H9 (cell line): ENCODE measurements at regions not wholly inside any gene's neighbourhood (a gene's known extent, or its start where the extent isn't known, plus 50 kb on each side); places are given as distances from the start of the nearest gene placed in this dataset.

Experiments used
- DNase-seq: peaks from one replicate; pipeline ENCODE4 v3.0.0-alpha.2; 2017
- H2AFZ ChIP-seq: one replicate; pipeline ENCODE4 v1.6.1; 2013; ENCODE audit warnings: mild to moderate bottlenecking, low read length, control low read depth, moderate library complexity
- H2AK5ac ChIP-seq: 2 replicates; pipeline ENCODE4 v1.6.1; 2013; ENCODE audit warnings: low read length, control low read depth, mixed read lengths; ENCODE audit not compliant: insufficient read length
- H2BK120ac ChIP-seq: one replicate; pipeline ENCODE4 v1.6.1; 2013; ENCODE audit warnings: low read depth, mild to moderate bottlenecking, low read length, control low read depth, inconsistent platforms; ENCODE audit not compliant: poor library complexity, severe bottlenecking
- H2BK12ac ChIP-seq: 2 replicates; pipeline ENCODE4 v1.6.1; 2013; ENCODE audit warnings: low read length, control low read depth, mixed read lengths, low read depth; ENCODE audit not compliant: insufficient read length
- H2BK15ac ChIP-seq: 2 replicates; pipeline ENCODE4 v1.6.1; 2013; ENCODE audit warnings: low read depth, low read length, control low read depth
- H2BK20ac ChIP-seq: one replicate; pipeline ENCODE4 v1.6.1; 2013; ENCODE audit warnings: low read depth, mild to moderate bottlenecking, low read length, control low read depth, inconsistent platforms; ENCODE audit not compliant: poor library complexity, severe bottlenecking
- H2BK5ac ChIP-seq: 2 replicates; pipeline ENCODE4 v1.6.1; 2013; ENCODE audit warnings: low read length, control low read depth, mixed read lengths; ENCODE audit not compliant: insufficient read length
- H3K14ac ChIP-seq: 2 replicates; pipeline ENCODE4 v1.6.1; 2013; ENCODE audit warnings: low read length, control low read depth; ENCODE audit not compliant: insufficient read depth
- H3K18ac ChIP-seq: 2 replicates; pipeline ENCODE4 v1.6.1; 2013; ENCODE audit warnings: low read depth, mild to moderate bottlenecking, mixed read lengths, low read length, control low read depth; ENCODE audit not compliant: insufficient read length
- H3K23ac ChIP-seq: 2 replicates; pipeline ENCODE4 v1.6.1; 2013; ENCODE audit warnings: low read length, control low read depth, mixed read lengths, low read depth; ENCODE audit not compliant: insufficient read length
- H3K23me2 ChIP-seq: 2 replicates; pipeline ENCODE4 v1.6.1; 2013; ENCODE audit warnings: low read depth, mild to moderate bottlenecking, mixed read lengths, low read length, control low read depth; ENCODE audit not compliant: insufficient read length, poor library complexity, severe bottlenecking
- H3K27ac ChIP-seq: 2 replicates; pipeline ENCODE4 v1.5.1; 2013; ENCODE audit warnings: low read length, control low read depth, mixed read lengths, low read depth; ENCODE audit not compliant: insufficient read length
- H3K27me3 ChIP-seq: 2 replicates; pipeline ENCODE4 v1.6.1; 2013; ENCODE audit warnings: low read length, control low read depth, inconsistent platforms; ENCODE audit not compliant: insufficient read depth
- H3K4ac ChIP-seq: 2 replicates; pipeline ENCODE4 v1.6.1; 2013; ENCODE audit warnings: low read depth, mild to moderate bottlenecking, control low read depth, inconsistent platforms, low read length, moderate library complexity
- H3K4me1 ChIP-seq: 2 replicates; pipeline ENCODE4 v1.6.1; 2013; ENCODE audit warnings: low read length, control low read depth, inconsistent platforms; ENCODE audit not compliant: insufficient read depth
- H3K4me2 ChIP-seq: 2 replicates; pipeline ENCODE4 v1.6.1; 2013; ENCODE audit warnings: low read length, control low read depth, mixed read lengths; ENCODE audit not compliant: insufficient read length, insufficient read depth
- H3K56ac ChIP-seq: 2 replicates; pipeline ENCODE4 v1.6.1; 2013; ENCODE audit warnings: low read depth, mild to moderate bottlenecking, mixed read lengths, low read length, control low read depth; ENCODE audit not compliant: insufficient read length
- H3K79me1 ChIP-seq: 2 replicates; pipeline ENCODE4 v1.6.1; 2013; ENCODE audit warnings: low read depth, mild to moderate bottlenecking, moderate library complexity, low read length, control low read depth, inconsistent platforms; ENCODE audit not compliant: insufficient read depth, poor library complexity, severe bottlenecking
- H3K79me2 ChIP-seq: 2 replicates; pipeline ENCODE4 v1.6.1; 2013; ENCODE audit warnings: low read length, control low read depth, inconsistent platforms; ENCODE audit not compliant: insufficient read depth
- H3K9ac ChIP-seq: 2 replicates; pipeline ENCODE4 v1.6.1; 2013; ENCODE audit warnings: low read length, control low read depth, mixed read lengths; ENCODE audit not compliant: insufficient read length; ENCODE audit errors: extremely low read depth
- H3K9me3 ChIP-seq: one replicate; pipeline ENCODE4 v1.6.1; 2013; ENCODE audit warnings: low read depth, low read length, inconsistent platforms; ENCODE audit not compliant: control insufficient read depth
- H3T11ph ChIP-seq: one replicate; pipeline ENCODE4 v1.6.1; 2013; ENCODE audit warnings: mild to moderate bottlenecking, low read length, control low read depth, inconsistent platforms
- H4K20me1 ChIP-seq: one replicate; pipeline ENCODE4 v1.6.1; 2013; ENCODE audit not compliant: control insufficient read depth, insufficient read length, insufficient read depth
- H4K5ac ChIP-seq: 2 replicates; pipeline ENCODE4 v1.6.1; 2013; ENCODE audit warnings: low read depth, mild to moderate bottlenecking, mixed read lengths, low read length, control low read depth; ENCODE audit not compliant: insufficient read length
- H4K8ac ChIP-seq: replicated peaks from 2 replicates; pipeline ENCODE4 v1.6.1; 2013; ENCODE audit warnings: low read length, control low read depth, mixed read lengths, low read depth; ENCODE audit not compliant: insufficient read length
- H4K91ac ChIP-seq: 2 replicates; pipeline ENCODE4 v1.6.1; 2013; ENCODE audit warnings: low read depth, mild to moderate bottlenecking, moderate library complexity, mixed read lengths, low read length, control low read depth; ENCODE audit not compliant: insufficient read length
- H3K27ac Mint-ChIP-seq, 3 experiments: 2 replicates in 2 of 3; 3 replicates in 1 of 3; pipeline ENCODE4 v1.8.0; 2020 to 2021; ENCODE audit warnings: mixed read lengths in 3 of 3, mild to moderate bottlenecking in 1 of 3, moderate library complexity in 1 of 3
- H3K27me3 Mint-ChIP-seq: 2 replicates; pipeline ENCODE4 v1.8.0; 2021; ENCODE audit warnings: low read depth, mild to moderate bottlenecking, moderate library complexity, mixed read lengths
- H3K36me3 Mint-ChIP-seq, 3 experiments: 2 replicates in 2 of 3; 3 replicates in 1 of 3; pipeline ENCODE4 v1.8.0; 2020 to 2021; ENCODE audit warnings: low read depth in 3 of 3, mixed read lengths in 3 of 3; ENCODE audit not compliant: insufficient read depth in 1 of 3
- H3K4me1 Mint-ChIP-seq, 2 experiments: 2 replicates each; pipeline ENCODE4 v1.8.0; 2020; ENCODE audit warnings: mixed read lengths in 2 of 2
- H3K4me3 Mint-ChIP-seq, 2 experiments: 2 replicates in 1 of 2; 3 replicates in 1 of 2; pipeline ENCODE4 v1.8.0; 2020 to 2021; ENCODE audit warnings: mild to moderate bottlenecking in 2 of 2, mixed read lengths in 2 of 2, moderate library complexity in 1 of 2
- H3K9me3 Mint-ChIP-seq, 2 experiments: 2 replicates in 1 of 2; 3 replicates in 1 of 2; pipeline ENCODE4 v1.8.0; 2020; ENCODE audit warnings: mild to moderate bottlenecking in 2 of 2, mixed read lengths in 2 of 2, moderate library complexity in 1 of 2
- WGBS: extraction: QIAGEN DNeasy Blood & Tissue Kit; methylation state at CpG from one replicate; pipeline ENCODE4 v1.1.7; 2013; ENCODE audit warnings: missing lambda C conversion rate, low lambda C conversion rate, mixed read lengths; ENCODE audit not compliant: insufficient read length; ENCODE audit errors: extremely low coverage; 5-methylcytosine and 5-hydroxymethylcytosine counted together
- TF ChIP-seq, protein P1 (sequence below): fragments of 200-600 bp; sonication (generic); conservative IDR thresholded peaks from 3 replicates; pipeline ENCODE4 v1.8.0; 2021; ENCODE audit warnings: antibody characterized with exemption, mild to moderate bottlenecking

DNA sequence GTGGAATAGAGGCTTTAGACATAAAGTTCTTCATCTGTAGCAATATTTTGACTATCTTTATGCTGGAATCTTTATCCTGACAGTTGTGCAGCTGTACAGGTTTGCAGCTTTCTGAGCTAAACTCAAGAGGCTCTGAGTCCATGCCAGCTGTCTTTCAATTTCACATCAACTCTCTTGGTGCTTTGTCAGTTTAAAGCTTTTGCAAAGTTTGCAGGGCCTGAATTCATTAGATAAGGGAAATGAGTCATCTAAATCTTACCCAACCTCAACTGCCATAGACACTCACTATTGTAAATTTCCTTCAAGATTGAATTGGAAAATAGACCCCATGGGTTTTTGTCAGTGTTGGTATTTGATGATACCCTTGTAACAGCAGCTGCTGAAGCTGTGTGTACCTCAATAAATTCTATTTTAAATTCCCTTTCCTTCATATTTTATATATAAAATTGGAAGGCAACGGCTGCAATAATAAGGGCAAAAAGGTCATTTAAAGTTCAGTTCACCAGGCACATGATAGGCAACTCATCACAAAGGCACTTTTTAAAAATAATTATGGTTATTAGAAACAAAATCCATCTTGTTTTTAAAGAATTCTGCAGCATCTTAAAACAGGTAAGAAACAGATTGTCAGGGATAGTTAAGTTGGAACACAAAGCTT is 169.9 kb upstream of the SLC39A10 start:
- H3K4me2 ChIP-seq: no peak overlapping the region
- no peaks in the 10 kb centered on the region for H3K79me1 ChIP-seq
- H2BK120ac ChIP-seq: no peak overlapping the region
- H3K9ac ChIP-seq: no peak overlapping the region
- no peak overlapping the region for H2BK20ac ChIP-seq
- H3T11ph ChIP-seq: no peak overlapping the region
- no peaks in the 10 kb centered on the region for H3K27me3 ChIP-seq
- H3K4me3 Mint-ChIP-seq: no peak overlapping the region
- peaks cover 10 to 11% of the 10 kb centered on the region in 2 experiments for H3K4me1 Mint-ChIP-seq
- no peak overlapping the region for H3K27ac ChIP-seq
- no peaks in the 10 kb centered on the region for H3K79me2 ChIP-seq
- no peaks in the 10 kb centered on the region for H4K20me1 ChIP-seq
- no peak overlapping the region for H4K91ac ChIP-seq
- H2BK12ac ChIP-seq: no peak overlapping the region
- no peak for DNase-seq
- no peaks in the 10 kb centered on the region; a peak in 1 of 5 replicates for H3K9me3 Mint-ChIP-seq
- H2AFZ ChIP-seq: no peak overlapping the region
- H2BK5ac ChIP-seq: no peak overlapping the region
- no peaks in the 10 kb centered on the region for H3K27me3 Mint-ChIP-seq
- no peaks in the 10 kb centered on the region for H3K23me2 ChIP-seq
- H2BK15ac ChIP-seq: no peak overlapping the region
- no peak overlapping the region for H3K56ac ChIP-seq
- no peaks in the 10 kb centered on the region for H3K9me3 ChIP-seq
- H3K23ac ChIP-seq: no peak overlapping the region
- H3K36me3 Mint-ChIP-seq: no peaks in the 10 kb centered on the region
- no peak overlapping the region for H4K5ac ChIP-seq
- no peak overlapping the region for H4K8ac ChIP-seq
- H3K27ac Mint-ChIP-seq: no peak overlapping the region
- H3K4me1 ChIP-seq: no peaks in the 10 kb centered on the region
- TF ChIP-seq, protein P1, sequence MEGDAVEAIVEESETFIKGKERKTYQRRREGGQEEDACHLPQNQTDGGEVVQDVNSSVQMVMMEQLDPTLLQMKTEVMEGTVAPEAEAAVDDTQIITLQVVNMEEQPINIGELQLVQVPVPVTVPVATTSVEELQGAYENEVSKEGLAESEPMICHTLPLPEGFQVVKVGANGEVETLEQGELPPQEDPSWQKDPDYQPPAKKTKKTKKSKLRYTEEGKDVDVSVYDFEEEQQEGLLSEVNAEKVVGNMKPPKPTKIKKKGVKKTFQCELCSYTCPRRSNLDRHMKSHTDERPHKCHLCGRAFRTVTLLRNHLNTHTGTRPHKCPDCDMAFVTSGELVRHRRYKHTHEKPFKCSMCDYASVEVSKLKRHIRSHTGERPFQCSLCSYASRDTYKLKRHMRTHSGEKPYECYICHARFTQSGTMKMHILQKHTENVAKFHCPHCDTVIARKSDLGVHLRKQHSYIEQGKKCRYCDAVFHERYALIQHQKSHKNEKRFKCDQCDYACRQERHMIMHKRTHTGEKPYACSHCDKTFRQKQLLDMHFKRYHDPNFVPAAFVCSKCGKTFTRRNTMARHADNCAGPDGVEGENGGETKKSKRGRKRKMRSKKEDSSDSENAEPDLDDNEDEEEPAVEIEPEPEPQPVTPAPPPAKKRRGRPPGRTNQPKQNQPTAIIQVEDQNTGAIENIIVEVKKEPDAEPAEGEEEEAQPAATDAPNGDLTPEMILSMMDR: no peak
- no peak overlapping the region for H3K18ac ChIP-seq
- WGBS: no CpG with 5 or more reads among the region's 1 CpG
- H3K4ac ChIP-seq: no peak overlapping the region
- no peak overlapping the region for H2AK5ac ChIP-seq
- H3K14ac ChIP-seq: no peak overlapping the region
